ENCODE measurements at regions not wholly inside any gene's neighbourhood (a gene's known extent, or its start where the extent isn't known, plus 50 kb on each side); places are given as distances from the start of the nearest gene placed in this dataset.
"Not testable (repeated sequence)": the region's sequence is repeated elsewhere in the genome, so short reads cannot be mapped to it uniquely, and the experiment has no call there.

- DNase-seq (ENCODE audit: low read depth in 2 of 2): no peak
These were observed 261.2 kb downstream of the STIM2 start for GRCh38 chr4:27121830-27122229.

DNA sequence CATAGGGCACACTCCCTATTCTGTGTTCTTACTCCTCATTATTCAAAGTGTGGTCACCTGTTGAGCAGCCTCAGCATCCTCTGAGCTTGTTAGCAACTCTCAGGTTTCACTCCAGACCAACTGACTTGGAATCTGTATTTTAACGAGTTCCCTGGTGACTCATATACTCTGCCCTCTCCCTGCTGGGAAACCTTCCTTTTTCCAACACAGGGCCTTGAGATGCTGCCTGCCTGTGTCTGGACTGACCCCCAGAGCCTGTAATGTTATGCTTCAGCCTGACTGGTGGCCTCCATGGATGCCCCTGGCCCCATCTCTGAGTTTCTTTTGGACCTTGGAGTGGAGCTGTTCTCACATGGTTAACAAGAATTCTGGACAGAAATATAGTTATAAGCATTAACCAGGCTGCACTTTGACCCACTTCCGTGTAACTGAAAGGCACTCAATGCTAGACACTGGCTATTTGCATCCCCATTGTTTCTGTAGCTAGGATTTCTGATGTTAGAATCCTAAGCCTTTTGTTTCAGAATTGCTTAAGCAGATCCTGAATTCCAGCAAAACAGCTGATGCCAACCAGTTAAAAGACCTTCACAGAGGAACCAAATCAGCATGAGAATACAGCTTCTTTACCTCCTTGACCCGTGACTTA, 262.6 kb downstream of the STIM2 start:
- DNase-seq (ENCODE audit: low read depth in 2 of 2): no peak

DNA sequence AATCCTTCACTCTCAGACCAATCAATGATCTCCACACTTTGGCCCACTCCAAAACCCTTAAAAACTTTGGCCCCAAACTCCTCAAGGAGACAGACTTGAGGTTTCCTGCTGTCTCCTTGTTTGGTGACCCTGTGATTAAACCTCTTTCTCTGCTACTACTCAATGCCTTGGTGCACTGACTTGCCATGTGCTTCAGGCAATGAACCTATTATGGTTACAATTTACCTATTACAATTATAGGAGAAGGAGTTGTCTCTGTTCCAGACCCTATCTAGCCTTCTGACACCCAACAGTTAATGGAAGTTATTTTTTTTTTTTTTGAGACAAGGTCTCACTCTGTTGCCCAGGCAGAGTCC, 263.1 kb downstream of the STIM2 start:
- DNase-seq (ENCODE audit: low read depth in 2 of 2): no peak

DNA sequence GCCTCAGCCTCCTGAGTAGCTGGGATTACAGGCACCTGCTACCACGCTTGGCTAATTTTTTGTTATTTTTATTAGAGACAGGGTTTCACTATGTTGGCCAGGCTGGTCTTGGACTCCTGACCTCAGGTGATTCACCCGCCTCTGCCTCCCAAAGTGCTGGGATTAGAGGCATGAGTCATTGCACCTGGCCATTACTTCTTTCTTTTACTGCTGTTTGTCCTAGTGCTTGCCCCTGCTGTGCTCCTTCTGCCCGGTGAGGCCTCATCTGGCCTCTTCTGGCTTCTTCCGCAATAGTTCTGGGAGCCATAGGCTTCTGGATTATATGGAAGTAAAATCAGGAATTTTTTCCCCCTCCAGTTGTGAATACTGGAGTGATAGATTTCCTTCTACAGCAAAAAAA, 266.3 kb downstream of the STIM2 start:
- DNase-seq (ENCODE audit: low read depth in 2 of 2): not testable (repeated sequence)

GRCh38 chr4:27128443-27128842, 267.8 kb downstream of the STIM2 start:
- no peak for DNase-seq (ENCODE audit: low read depth in 2 of 2)

DNA sequence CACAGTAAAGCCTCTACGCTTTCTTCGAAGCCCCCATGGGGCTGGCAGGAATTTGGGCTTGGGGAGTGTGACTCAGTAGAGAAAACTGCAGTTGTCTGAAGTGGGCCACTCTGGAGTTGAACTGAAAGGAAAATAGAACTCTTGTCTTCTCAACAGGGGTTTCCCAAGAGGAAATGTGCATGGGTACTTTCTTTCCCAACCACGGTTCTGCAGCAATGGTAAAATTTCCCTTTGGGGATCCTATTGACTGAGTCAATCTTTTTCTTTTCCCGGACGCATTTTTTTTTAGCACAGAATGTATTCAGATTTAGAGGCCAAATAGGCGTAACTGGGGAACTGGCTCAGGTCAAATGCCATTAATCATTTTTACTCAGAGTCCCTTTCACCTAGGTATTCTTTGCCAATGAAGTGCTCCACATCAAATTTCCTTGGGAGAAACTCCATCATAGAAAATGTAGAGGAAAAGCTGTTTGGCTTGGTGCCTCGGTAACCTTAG, 269.3 kb downstream of the STIM2 start:
- DNase-seq (ENCODE audit: low read depth in 2 of 2): no peak

DNA sequence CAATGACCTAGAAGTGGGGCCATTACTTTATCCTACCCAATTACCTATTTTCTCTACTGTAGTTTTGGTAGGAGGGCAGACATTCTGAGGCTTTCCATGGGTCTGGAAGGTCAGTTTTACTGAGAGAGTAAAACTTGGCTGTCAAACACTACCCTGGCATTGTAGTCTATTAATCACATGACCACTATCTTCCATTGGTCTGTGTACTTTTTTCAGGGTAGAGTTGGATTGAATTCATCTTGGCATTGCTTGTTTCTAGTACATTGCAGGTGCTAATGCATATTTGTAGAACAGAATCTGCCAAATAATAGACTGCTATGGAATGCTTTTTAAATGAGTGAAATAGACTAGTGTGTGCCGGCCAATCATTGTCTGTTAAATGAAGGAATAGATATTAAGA, 271.9 kb downstream of the STIM2 start:
- no peak for DNase-seq (ENCODE audit: low read depth in 2 of 2)

- DNase-seq (ENCODE audit: low read depth in 2 of 2): no peak
These were observed 279.8 kb downstream of the STIM2 start for GRCh38 chr4:27140486-27140885.

DNA sequence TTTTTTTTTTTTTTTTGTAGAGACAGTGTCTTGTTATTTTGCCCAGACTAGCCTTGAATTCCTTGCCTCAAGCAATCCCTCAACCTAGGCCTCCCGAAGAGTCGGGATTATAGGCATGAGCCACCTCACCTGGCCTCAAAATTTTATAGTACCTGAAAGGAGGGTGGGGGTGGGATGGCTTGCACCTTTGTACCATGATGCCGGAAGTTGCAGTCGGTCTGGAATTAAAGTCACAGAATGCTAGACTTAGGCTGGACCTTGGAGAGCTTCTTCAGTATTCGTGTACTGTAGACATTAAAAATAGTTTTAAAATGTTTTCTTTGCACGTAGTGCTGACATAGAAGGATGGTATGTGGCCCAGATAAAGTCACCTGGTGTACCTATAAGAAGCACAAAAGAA, 280.9 kb downstream of the STIM2 start:
- DNase-seq (ENCODE audit: low read depth in 2 of 2): no peak

- DNase-seq (ENCODE audit: low read depth in 2 of 2): no peak
These were observed 282.2 kb downstream of the STIM2 start for GRCh38 chr4:27142841-27143240.

GRCh38 chr4:27145597-27145996, 285.0 kb downstream of the STIM2 start:
- no peak for DNase-seq (ENCODE audit: low read depth in 2 of 2)

- DNase-seq (ENCODE audit: low read depth in 2 of 2): no peak
These were observed 287.7 kb downstream of the STIM2 start for GRCh38 chr4:27148211-27148895.

DNA sequence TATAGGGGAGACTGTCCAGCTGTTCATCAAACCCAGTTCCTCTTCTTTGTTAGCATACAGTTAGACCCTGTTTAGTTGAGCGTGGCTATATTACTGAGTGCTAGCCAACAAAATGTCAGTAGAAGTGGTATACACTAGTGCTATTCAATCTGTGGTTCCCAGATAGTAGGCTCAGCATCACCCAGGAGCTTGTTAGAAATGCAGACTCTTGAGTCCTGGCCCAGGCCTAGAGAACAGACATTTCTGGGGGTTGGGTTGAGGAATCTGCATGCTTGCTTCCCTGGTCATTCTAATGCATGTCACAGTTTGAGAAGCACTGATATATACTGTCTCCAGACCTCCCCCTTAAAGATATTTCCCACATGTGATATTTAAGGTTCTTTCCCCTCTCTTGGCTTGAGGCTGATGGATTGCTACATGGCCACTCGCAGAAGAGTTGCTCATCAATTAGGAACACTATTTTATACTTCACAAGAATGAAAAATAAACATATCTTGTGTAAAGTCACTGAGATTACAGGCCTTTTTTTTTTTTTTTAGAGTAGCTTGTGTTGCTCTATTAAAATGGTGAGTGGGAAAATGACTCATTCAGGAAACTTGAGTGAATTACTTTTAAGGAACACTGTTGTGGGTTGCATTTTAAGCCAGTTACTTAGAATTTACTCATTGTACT, 289.0 kb downstream of the STIM2 start:
- DNase-seq (ENCODE audit: low read depth in 2 of 2): no peak

DNA sequence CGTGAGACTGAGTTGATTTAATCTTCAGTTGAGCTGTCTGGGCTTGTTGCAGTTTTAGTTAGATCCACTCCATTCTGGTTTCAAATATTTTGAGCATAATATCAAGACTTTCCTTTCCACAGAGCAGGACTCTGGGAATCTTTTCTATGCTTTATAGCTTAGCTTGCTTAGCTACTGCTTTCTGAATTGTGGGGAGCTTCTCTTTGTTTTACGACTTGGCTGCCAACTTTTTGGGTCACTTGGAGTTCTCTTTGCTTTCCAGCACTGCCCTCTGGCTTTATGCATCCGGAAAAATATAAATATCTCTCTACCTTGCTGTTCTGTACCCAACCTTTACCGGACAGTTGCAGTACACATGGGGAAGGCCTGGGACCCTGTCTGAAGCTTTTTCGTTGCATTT, 292.1 kb downstream of the STIM2 start:
- DNase-seq (ENCODE audit: low read depth in 2 of 2): no peak

- DNase-seq (ENCODE audit: low read depth in 2 of 2): no peak
These were observed 294.1 kb downstream of the STIM2 start for GRCh38 chr4:27154706-27155105.

GRCh38 chr4:27161191-27161590, 300.6 kb downstream of the STIM2 start:
- DNase-seq (ENCODE audit: low read depth in 2 of 2): no peak

DNA sequence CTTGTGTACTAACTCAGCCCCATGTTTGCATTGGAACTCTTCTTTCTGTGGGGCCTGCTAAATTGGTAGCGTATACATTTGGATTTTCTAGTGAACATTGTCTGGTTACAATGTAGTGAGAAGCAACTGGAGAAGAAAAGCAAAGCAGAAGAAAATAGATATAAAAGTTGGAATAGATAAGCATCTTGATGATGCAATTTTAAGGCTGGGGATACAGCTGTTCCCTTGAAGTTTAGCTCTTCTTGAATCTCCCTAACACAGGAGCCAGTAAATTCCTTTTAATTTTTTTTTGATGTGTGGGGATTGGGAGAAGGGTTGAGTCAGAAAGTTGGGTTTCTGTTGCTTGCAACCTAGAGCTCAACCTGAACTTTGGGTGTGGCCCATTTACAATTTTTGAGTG, 308.1 kb downstream of the STIM2 start:
- no peak for DNase-seq (ENCODE audit: low read depth in 2 of 2)

DNA sequence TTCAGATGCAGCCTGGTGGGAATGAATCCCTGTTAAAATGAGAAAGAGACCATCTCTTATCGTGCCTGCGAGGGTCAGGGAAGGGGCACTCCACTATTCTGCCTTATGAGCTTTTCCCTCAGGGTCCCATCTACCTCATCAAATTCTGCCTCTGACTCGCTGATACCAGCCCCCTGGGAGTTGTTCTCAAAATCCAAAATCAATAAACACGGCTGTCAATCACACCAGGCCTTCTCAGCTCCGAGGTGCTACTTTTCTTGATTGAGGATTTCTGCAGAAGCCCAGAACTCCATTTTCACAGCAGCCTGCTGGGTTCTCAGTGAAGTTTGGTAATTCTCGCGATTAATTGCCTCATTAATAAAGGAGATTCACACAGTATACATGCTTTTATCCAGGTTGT, 312.6 kb downstream of the STIM2 start:
- DNase-seq (ENCODE audit: low read depth in 2 of 2): no peak

- DNase-seq (ENCODE audit: low read depth in 2 of 2): no peak
These were observed 315.8 kb downstream of the STIM2 start for GRCh38 chr4:27176400-27176799.

DNA sequence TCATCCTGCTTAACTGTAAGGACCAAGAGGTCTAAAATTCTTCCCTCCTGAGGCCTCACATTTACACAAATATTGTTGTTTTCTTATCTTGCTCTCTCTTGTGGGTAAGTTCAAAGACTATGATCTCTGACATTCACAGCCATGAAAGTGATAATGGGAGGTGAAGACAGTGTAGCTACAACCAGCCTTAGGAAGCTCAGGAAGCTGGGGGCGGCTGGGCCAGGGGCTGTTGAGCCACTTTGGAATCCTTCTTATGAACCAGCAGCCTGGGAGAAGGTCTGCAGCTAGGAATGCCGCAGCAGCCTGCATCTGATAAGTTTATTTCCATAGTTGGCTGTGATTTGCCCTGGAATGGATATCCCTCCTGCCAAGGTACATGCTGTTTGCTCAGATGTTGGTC, 316.2 kb downstream of the STIM2 start:
- DNase-seq (ENCODE audit: low read depth in 2 of 2): no peak

DNA sequence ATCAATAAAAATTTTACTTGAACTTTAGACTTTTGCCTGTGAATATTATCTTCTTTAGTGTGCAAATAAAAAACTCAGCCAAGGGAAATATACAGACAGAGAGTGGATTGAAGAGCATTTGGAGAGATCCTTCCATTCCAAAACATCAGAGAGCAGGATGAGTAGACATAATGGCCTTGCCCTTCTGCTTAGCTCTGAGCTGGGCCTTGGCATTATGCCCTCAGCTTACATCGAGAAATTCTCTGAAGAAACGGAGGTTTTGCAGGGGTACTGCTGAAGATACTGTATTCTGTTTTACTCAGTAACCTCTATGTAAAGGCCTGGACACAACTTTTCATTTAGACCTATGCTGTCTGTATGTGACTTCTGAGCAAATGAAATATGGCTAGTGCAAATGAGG, 317.4 kb downstream of the STIM2 start:
- no peak for DNase-seq (ENCODE audit: low read depth in 2 of 2)

DNA sequence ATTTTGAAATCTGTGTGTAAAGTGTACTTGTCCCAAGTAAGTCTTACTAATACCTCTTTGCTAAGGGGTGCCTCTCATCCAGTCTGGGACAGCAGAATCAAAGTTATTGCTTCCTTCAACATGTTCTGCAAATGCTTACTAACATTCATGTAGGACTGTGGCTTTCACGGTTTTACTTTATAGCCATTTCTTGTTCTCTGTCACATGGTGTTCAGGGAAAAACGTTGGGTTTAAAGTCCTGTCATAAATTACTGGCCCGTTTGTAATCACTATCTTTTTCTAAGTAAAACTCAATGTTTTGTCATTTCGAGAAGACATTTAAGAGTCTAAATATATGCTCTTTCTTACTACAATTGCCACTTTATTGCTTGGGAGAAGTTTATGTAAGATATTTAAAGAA, 321.1 kb downstream of the STIM2 start:
- DNase-seq (ENCODE audit: low read depth in 2 of 2): no peak

- DNase-seq (ENCODE audit: low read depth in 2 of 2): no peak
These were observed 321.6 kb downstream of the STIM2 start for GRCh38 chr4:27182211-27182610.
